ENCODE measurements at regions not wholly inside any gene's neighbourhood (a gene's known extent, or its start where the extent isn't known, plus 50 kb on each side); places are given as distances from the start of the nearest gene placed in this dataset.

DNA sequence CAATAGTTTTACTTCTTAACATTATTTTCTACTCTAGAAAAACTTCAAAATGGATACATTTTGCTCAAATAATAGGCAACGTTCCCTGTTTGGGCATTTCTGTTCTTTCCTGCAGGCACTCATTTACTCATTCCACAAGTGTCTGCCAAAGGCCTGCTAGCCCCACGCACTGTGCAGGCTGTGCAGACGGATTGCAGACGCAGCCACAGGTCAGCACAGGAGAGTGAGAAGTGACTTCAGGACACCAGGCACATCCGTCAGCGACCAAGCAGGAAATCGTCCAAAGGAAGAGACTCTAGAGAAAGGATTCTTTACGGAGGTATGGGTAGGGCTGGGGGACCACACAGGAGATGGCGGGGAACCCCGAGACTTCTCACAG lies 103.0 kb upstream of the AGAP1 start:
- no peaks in the 10 kb centered on the region for H3K9me3 ChIP-seq (ENCODE audit: low read depth)
- DNase-seq (ENCODE audit: low spot score), result no peak
- 75% methylated on average over 10 of the region's 10 CpGs for WGBS (ENCODE audit: low lambda C conversion rate, missing lambda C conversion rate)
- H3K27ac ChIP-seq, result no peak overlapping the region
- no peak overlapping the region for H2AFZ ChIP-seq
- TF ChIP-seq, protein P1, sequence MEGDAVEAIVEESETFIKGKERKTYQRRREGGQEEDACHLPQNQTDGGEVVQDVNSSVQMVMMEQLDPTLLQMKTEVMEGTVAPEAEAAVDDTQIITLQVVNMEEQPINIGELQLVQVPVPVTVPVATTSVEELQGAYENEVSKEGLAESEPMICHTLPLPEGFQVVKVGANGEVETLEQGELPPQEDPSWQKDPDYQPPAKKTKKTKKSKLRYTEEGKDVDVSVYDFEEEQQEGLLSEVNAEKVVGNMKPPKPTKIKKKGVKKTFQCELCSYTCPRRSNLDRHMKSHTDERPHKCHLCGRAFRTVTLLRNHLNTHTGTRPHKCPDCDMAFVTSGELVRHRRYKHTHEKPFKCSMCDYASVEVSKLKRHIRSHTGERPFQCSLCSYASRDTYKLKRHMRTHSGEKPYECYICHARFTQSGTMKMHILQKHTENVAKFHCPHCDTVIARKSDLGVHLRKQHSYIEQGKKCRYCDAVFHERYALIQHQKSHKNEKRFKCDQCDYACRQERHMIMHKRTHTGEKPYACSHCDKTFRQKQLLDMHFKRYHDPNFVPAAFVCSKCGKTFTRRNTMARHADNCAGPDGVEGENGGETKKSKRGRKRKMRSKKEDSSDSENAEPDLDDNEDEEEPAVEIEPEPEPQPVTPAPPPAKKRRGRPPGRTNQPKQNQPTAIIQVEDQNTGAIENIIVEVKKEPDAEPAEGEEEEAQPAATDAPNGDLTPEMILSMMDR (IDR thresholded peaks at IDR 0.05; ENCODE audit: poor library complexity), result no peak
- TF ChIP-seq EZH2phosphoT487 (IDR thresholded peaks at IDR 0.05; ENCODE audit: low read depth, severe bottlenecking, unreplicated experiment) (no peak), EZH2 (IDR thresholded peaks at IDR 0.05; ENCODE audit: borderline replicate concordance) (no peak)
- no peaks in the 10 kb centered on the region for H3K36me3 ChIP-seq (replicated peaks; ENCODE audit: insufficient read depth, low read depth)
- H3K4me1 ChIP-seq (ENCODE audit: insufficient read depth), result no peaks in the 10 kb centered on the region
- H3K9me2 ChIP-seq (replicated peaks; ENCODE audit: insufficient read depth), result no peaks in the 10 kb centered on the region
- H3K4me3 ChIP-seq, result no peak overlapping the region
- no peaks in the 10 kb centered on the region for H3K79me2 ChIP-seq
- H3K4me2 ChIP-seq, result no peak overlapping the region
- no peaks in the 10 kb centered on the region for H4K20me1 ChIP-seq (ENCODE audit: insufficient read depth, poor library complexity, severe bottlenecking)
- H3K27me3 ChIP-seq, result no peaks in the 10 kb centered on the region

DNA sequence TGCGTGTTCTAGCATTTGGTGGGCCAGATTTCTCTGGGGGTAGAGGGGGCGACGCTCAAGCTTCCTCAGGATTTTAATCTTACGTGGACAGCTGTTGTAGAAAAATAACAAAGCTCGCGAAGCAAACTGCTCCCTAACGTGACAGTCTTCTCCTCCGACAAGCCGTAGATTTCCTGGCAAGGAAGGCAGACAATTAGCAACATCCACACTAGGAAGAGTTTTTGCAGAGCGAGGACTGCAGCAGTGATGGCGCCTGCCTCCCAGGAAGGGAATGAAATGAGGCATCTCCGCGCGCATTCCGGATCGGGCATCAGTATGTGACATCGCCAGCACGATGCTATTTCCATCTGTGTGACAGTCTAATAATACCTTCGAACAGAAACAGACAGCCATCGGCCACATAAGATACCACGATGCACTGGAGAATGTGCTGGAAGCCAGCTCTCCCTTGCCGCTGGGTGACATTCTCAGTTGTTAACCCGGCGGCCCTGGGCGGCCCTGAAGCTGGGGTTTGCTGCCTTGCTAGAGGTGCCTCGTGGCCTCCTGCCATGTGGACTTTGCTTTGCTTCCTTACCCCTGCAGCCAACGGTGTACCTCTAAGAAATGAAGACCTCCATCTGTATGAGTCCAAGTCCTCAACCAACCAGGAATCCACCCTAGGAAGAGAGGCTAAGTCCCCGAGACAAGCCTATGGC lies 101.8 kb upstream of the AGAP1 start:
- WGBS (ENCODE audit: low lambda C conversion rate, missing lambda C conversion rate), result 95% methylated on average over 28 of the region's 28 CpGs
- no peaks in the 10 kb centered on the region for H3K9me3 ChIP-seq (ENCODE audit: low read depth)
- H3K79me2 ChIP-seq, result no peaks in the 10 kb centered on the region
- no peak overlapping the region for H3K27ac ChIP-seq
- DNase-seq (ENCODE audit: low spot score), result no peak
- H2AFZ ChIP-seq, result no peak overlapping the region
- no peak overlapping the region for H3K4me3 ChIP-seq
- H3K27me3 ChIP-seq, result no peaks in the 10 kb centered on the region
- no peaks in the 10 kb centered on the region for H3K4me1 ChIP-seq (ENCODE audit: insufficient read depth)
- no peaks in the 10 kb centered on the region for H3K36me3 ChIP-seq (replicated peaks; ENCODE audit: insufficient read depth, low read depth)
- no peak overlapping the region for H3K4me2 ChIP-seq
- no peaks in the 10 kb centered on the region for H4K20me1 ChIP-seq (ENCODE audit: insufficient read depth, poor library complexity, severe bottlenecking)
- no peak for TF ChIP-seq EZH2phosphoT487 (IDR thresholded peaks at IDR 0.05; ENCODE audit: low read depth, severe bottlenecking, unreplicated experiment)
- TF ChIP-seq EZH2 (IDR thresholded peaks at IDR 0.05; ENCODE audit: borderline replicate concordance), result no peak
- TF ChIP-seq, protein P1 (IDR thresholded peaks at IDR 0.05; ENCODE audit: poor library complexity), result no peak
- H3K9me2 ChIP-seq (replicated peaks; ENCODE audit: insufficient read depth), result no peaks in the 10 kb centered on the region

DNA sequence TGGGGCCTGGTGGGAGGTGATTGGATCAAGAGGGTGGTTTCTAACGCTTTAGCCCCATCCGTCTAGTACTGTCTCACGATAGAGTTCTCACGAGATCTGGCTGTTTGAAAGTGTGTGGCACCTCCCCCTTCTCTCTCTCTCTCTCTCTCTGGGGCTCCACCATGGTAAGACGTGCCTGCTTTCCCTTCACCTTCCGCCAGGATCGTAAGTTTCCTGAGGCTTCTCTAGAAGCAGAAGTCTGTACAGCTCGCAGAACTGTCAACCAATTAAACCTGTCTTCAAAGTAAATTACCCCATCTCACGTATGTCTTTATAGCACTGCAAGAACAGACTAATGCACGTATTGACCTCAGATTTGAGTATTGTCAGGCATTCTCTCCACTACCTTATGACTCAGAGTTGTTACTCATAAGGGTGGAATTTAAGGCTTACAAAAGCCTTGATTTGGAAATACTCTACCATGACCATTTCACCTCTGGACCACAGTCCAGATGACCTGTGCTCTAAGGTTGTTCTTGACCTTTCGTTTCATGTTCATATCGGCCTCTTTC lies 99.5 kb upstream of the AGAP1 start:
- TF ChIP-seq, protein P1 (IDR thresholded peaks at IDR 0.05; ENCODE audit: poor library complexity), result no peak
- TF ChIP-seq EZH2 (IDR thresholded peaks at IDR 0.05; ENCODE audit: borderline replicate concordance) (no peak), EZH2phosphoT487 (IDR thresholded peaks at IDR 0.05; ENCODE audit: low read depth, severe bottlenecking, unreplicated experiment) (no peak)
- Histone ChIP-seq H2AFZ (no peak overlapping the region), H3K27ac (no peak overlapping the region), H3K4me2 (no peak overlapping the region), H3K4me1 (ENCODE audit: insufficient read depth) (no peaks in the 10 kb centered on the region), H4K20me1 (ENCODE audit: insufficient read depth, poor library complexity, severe bottlenecking) (no peaks in the 10 kb centered on the region), H3K9me2 (replicated peaks; ENCODE audit: insufficient read depth) (no peaks in the 10 kb centered on the region), H3K27me3 (no peaks in the 10 kb centered on the region), H3K79me2 (no peaks in the 10 kb centered on the region), H3K36me3 (replicated peaks; ENCODE audit: insufficient read depth, low read depth) (no peaks in the 10 kb centered on the region), H3K4me3 (no peak overlapping the region), H3K9me3 (ENCODE audit: low read depth) (no peaks in the 10 kb centered on the region)
- peak; percentile 8 for DNase-seq (ENCODE audit: low spot score)
- WGBS (ENCODE audit: low lambda C conversion rate, missing lambda C conversion rate), result 82% methylated on average over 12 of the region's 12 CpGs

All from hepatocyte (in vitro differentiated cells).